GM19351 (cell line): ENCODE measurements at regions not wholly inside any gene's neighbourhood (a gene's known extent, or its start where the extent isn't known, plus 50 kb on each side); places are given as distances from the start of the nearest gene placed in this dataset.
"Not testable (repeated sequence)": the region's sequence is repeated elsewhere in the genome, so short reads cannot be mapped to it uniquely, and the experiment has no call there.

Source experiments
- ATAC-seq: cut with Tn5 transposase; IDR thresholded peaks from one replicate; pipeline ENCODE4 v1.9.1; 2021; ENCODE audit warnings: mild to moderate bottlenecking, moderate library complexity; ENCODE audit not compliant: unreplicated experiment

DNA sequence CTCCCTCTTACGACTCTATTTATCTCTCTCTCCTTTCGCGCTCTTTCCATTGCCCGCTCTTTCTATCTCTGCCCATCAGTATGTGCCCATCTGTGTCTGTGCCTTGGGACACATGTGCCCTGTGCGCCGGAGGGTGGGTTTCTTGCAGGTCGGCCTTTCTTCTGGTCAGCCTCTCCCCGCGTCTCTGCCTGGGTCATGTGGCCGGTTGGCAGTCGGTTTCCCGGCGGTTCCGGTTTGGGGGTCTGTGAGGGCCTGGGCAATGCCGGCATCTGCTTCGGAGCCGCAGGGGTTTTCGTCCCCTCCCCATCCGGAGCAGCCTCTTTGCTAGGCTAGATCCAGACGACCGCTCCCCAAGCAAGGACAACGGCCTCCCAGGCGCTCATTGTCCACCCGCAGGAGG lies 1426.0 kb upstream of the PCDH10 start:
- not testable (repeated sequence) for ATAC-seq

DNA sequence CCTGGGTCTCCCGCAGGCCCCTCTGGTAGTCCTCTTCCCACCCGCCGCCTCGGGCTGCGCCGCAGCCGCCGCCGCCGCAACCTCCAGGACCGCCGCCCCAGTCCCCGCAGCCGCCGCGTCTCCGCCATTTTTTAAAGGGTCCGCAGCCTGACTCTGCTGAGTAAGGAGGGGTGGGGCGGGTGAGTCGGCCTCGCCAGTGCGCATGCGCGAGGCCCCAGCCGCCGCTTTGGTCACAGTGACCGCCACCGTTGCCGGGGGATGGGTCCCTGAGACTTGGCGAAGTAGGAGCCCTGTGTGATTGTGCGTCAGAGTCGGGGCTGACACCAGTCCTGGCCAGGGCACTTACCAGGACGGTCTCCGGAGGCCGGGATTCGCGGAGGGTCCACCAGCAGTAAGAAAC lies 1424.2 kb upstream of the PCDH10 start:
- ATAC-seq, result not testable (repeated sequence)

DNA sequence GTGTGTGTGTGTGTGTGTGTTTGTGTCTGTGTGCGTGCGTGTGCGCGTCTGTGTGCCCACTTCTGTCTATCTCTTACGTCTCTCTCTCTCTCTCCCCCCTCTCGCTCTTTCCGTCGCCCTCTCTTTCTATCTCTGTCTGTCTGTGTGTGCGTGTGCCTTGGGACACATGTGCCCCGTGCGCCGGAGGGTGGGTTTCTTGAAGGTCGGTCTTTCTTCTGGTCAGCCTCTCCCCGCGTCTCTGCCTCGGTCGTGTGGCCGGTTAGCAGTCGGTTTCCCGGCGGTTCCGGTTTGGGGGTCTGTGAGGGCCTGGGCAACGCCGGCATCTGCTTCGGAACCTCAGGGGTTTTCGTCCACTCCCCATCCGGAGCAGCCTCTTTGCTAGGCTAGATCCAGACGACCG lies 1423.6 kb upstream of the PCDH10 start:
- not testable (repeated sequence) for ATAC-seq

DNA sequence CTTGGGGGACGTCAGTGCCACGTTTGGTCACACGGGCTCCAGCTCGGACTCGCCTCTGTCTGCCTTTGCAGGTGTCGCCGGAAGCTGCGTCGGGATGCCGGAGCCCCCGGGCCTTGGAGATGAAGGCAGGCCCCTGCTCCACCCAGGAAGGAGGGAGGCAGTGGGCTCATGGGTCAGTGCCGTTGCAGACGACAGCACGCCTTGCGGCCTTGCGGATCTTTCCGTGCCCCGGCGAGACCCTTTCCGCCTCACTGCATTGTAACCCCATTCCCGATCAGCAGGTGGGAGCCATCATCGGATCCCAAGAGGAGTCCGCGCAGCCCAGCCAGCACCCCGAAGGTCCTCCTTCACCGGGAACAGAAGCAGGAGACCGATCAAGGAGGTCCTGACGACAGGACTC lies 1422.2 kb upstream of the PCDH10 start:
- not testable (repeated sequence) for ATAC-seq

DNA sequence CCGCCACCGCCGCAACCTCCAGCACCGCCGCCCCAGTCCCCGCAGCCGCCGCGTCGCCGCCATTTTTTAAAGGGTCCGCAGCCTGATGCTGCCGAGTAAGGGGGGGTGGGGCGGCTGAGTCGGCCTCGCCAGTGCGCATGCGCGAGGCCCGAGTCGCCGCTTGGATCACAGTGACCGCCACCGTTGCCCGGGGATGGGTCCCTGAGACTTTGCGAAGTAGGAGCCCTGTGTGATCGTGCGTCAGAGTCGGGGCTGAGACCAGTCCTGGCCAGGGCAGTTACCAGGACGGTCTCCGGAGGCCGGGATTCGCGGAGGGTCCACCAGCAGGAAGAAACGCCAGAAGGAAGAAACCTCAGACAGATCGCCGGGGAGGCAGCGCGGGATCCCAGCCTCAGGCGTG lies 1421.7 kb upstream of the PCDH10 start:
- ATAC-seq, result not testable (repeated sequence)

DNA sequence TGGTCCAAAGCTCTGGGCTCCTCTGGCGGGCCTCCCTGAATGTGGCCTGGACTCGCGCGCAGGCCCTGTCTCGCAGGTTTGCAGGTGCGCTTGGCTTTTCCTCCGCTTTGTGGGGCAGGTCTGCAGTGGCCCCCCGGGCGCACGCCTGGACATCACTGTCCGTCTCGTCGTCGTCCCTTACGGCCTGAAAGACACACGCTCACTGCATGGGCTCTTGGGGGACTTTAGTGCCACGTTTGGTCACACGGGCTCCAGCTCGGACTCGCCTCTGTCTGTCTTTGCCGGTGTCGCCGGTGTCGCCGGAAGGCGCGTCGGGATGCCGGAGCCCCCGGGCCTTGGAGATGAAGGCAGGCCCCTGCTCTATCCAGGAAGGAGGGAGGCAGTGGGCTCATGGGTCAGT lies 1419.9 kb upstream of the PCDH10 start:
- ATAC-seq, result not testable (repeated sequence)

DNA sequence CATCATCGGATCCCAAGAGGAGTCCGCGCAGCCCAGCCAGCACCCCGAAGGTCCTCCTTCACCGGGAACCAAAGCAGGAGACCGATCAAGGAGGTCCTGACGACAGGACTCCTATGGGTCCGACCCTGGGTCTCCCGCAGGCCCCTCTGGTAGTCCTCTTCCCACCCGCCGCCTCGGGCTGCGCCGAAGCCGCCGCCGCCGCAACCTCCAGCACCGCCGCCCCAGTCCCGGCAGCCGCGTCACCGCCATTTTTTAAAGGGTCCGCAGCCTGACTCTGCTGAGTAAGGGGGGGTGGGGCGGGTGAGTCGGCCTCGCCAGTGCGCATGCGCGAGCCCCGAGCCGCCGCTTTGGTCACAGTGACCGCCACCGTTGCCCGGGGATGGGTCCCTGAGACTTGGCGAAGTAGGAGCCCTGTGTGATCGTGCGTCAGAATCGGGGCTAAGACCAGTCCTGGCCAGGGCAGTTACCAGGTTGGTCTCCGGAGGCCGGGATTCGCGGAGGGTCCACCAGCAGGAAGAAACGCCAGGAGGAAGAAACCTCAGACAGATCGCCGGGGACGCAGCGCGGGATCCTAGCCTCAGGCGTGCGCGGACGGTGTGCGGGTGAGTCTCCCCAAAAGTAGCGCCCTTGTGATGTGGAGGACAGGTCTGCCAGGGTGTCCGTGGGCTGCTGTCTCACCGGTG lies 1419.2 kb upstream of the PCDH10 start:
- ATAC-seq, result not testable (repeated sequence)

DNA sequence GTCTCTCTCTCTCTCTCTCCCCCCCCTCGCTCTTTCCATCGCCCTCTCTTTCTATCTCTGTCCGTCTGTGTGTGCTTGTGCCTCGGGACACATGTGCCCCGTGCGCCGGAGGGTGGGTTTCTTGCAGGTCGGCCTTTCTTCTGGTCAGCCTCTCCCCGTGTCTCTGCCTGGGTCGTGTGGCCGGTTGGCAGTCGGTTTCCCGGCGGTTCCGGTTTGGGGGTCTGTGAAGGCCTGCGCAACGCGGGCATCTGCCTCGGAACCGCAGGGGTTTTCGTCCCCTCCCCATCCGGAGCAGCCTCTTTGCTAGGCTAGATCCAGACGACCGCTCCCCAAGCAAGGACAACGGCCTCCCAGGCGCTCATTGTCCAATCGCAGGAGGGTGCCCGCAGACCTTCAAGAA lies 1418.5 kb upstream of the PCDH10 start:
- ATAC-seq, result not testable (repeated sequence)

DNA sequence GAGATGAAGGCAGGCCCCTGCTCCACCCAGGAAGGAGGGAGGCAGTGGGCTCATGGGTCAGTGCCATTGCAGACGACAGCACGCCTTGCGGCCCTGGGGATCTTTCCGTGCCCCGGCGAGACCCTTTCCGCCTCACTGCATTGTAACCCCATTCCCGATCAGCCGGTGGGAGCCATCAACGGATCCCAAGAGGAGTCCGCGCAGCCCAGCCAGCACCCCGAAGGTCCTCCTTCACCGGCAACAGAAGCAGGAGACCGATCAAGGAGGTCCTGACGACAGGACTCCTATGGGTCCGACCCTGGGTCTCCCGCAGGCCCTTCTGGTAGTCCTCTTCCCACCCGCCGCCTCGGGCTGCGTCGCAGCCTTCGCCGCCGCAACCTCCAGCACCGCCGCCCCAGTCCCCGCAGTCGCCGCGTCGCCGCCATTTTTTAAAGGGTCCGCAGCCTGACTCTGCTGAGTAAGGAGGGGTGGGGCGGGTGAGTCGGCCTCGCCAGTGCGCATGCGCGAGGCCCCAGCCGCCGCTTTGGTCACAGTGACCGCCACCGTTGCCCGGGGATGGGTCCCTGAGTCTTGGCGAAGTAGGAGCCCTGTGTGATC lies 1417.0 kb upstream of the PCDH10 start:
- ATAC-seq, result not testable (repeated sequence)

DNA sequence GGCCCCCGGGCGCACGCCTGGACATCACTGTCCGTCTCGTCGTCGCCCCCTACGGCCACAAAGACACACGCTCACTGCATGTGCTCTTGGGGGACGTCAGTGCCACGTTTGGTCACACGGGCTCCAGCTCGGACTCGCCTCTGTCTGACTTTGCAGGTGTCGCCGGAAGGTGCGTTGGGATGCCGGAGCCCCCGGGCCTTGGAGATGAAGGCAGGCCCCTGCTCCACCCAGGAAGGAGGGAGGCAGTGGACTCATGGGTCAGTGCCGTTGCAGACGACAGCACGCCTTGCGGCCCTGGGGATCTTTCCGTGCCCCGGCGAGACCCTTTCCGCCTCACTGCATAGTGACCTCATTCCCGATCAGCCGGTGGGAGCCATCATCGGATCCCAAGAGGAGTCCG lies 1414.8 kb upstream of the PCDH10 start:
- not testable (repeated sequence) for ATAC-seq

DNA sequence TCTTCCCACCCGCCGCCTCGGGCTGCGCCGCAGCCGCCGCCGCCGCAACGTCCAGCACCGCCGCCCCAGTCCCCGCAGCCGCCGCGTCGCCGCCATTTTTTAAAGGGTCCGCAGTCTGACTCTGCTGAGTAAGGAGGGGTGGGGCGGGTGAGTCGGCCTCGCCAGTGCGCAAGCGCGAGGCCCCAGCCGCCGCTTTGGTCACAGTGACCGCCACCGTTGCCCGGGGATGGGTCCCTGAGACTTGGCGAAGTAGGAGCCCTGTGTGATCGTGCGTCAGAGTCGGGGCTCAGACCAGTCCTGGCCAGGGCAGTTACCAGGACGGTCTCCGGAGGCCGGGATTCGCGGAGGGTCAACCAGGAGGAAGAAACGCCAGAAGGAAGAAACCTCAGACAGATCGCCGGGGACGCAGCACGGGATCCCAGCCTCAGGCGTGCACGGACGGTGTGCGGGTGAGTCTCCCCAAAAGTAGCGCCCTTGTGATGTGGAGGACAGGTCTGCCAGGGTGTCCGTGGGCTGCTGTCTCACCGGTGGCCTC lies 1414.2 kb upstream of the PCDH10 start:
- ATAC-seq, result not testable (repeated sequence)

DNA sequence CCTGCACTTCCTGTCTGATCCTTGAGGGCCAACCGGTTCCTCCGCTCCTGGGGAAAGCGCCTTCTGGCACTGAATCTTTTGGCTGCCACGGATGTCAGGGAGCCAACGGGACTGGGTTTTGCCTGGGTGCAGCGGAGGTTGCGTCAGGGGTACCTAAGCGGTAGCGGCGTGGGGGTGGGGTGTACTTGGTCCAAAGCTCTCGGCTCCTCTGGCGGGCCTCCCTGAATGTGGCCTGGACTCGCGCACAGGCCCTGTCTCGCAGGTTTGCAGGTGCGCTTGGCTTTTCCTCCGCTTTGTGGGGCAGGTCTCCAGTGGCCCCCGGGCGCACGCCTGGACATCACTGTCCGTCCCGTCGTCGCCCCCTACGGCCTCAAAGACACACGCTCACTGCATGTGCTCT lies 1410.1 kb upstream of the PCDH10 start:
- not testable (repeated sequence) for ATAC-seq

DNA sequence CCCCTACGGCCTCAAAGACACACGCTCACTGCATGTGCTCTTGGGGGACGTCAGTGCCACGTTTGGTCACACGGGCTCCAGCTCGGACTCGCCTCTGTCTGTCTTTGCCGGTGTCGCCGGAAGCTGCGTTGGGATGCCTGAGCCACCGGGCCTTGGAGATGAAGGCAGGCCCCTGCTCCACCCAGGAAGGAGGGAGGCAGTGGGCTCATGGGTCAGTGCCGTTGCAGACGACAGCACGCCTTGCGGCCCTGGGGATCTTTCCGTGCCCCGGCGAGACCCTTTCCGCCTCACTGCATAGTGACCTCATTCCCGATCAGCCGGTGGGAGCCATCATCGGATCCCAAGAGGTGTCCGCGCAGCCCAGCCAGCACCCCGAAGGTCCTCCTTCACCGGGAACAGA lies 1407.3 kb upstream of the PCDH10 start:
- ATAC-seq, result not testable (repeated sequence)

DNA sequence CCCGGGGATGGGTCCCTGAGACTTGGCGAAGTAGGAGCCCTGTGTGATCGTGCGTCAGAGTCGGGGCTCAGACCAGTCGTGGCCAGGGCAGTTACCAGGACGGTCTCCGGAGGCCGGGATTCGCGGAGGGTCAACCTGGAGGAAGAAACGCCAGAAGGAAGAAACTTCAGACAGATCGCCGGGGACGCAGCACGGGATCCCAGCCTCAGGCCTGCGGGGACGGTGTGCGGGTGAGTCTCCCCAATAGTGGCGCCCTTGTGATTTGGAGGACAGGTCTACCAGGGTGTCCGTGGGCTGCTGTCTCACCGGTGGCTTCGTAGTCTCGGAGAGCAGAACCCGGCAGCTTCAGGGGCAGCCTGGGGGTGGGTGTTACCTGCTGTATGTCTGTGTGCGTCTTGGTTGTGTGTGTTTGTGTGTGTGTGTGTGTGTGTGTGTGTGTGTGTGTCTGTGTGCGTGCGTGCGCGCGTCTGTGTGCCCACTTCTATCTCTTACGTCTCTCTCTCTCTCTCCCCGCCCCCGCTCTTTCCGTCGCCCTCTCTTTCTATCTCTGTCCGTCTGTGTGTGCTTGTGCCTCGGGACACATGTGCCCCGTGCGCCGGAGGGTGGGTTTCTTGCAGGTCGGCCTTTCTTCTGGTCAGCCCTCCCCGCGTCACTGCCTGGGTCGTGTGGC lies 1406.4 kb upstream of the PCDH10 start:
- ATAC-seq, result not testable (repeated sequence)

DNA sequence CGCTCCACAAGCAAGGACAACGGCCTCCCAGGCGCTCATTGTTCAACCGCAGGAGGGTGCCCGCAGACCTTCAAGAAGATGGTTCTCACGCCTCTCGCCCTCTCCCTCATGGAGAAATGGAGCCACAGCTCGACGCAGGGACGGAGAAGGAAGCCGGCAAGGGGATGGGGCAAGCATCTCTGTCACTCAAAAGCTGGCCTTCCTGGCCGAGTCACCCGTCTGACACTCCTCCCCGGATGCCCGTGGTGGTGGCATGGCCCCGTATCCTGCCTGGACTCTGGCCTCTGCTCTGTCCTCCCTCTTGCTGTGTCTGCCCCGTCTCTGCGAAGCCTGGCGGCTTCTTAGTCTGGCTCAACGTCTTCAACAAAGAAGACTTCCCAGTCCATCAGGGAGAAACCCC lies 1405.7 kb upstream of the PCDH10 start:
- not testable (repeated sequence) for ATAC-seq

DNA sequence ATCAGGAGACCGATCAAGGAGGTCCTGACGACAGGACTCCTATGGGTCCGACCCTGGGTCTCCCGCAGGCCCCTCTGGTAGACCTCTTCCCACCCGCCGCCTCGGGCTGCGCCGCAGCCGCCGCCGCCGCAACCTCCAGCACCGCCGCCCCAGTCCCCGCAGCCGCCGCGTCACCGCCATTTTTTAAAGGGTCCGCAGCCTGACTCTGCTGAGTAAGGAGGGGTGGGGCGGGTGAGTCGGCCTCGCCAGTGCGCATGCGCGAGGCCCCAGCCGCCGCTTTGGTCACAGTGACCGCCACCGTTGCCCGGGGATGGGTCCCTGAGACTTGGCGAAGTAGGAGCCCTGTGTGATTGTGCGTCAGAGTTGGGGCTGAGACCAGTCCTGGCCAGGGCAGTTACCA lies 1401.9 kb upstream of the PCDH10 start:
- ATAC-seq, result not testable (repeated sequence)

DNA sequence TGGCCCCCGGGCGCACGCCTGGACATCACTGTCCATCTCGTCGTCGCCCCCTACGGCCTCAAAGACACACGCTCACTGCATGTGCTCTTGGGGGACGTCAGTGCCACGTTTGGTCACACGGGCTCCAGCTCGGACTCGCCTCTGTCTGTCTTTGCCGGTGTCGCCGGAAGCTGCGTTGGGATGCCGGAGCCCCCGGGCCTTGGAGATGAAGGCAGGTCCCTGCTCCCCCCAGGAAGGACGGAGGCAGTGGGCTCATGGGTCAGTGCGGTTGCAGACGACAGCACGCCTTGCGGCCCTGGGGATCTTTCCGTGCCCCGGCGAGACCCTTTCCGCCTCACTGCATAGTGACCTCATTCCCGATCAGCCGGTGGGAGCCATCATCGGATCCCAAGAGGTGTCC lies 1399.9 kb upstream of the PCDH10 start:
- not testable (repeated sequence) for ATAC-seq

DNA sequence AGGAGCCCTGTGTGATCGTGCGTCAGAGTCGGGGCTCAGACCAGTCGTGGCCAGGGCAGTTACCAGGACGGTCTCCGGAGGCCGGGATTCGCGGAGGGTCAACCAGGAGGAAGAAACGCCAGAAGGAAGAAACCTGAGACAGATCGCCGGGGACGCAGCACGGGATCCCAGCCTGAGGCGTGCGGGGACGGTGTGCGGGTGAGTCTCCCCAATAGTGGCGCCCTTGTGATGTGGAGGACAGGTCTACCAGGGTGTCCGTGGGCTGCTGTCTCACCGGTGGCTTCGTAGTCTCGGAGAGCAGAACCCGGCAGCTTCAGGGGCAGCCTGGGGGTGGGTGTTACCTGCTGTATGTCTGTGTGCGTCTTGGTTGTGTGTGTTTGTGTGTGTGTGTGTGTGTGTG lies 1399.1 kb upstream of the PCDH10 start:
- ATAC-seq, result not testable (repeated sequence)

DNA sequence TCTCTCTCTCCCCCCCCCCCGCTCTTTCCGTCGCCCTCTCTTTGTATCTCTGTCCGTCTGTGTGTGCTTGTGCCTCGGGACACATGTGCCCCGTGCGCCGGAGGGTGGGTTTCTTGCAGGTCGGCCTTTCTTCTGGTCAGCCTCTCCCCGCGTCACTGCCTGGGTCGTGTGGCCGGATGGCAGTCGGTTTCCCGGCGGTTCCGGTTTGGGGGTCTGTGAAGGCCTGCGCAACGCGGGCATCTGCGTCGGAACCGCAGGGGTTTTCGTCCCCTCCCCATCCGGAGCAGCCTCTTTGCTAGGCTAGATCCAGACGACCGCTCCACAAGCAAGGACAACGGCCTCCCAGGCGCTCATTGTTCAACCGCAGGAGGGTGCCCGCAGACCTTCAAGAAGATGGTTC lies 1398.6 kb upstream of the PCDH10 start:
- ATAC-seq, result not testable (repeated sequence)

DNA sequence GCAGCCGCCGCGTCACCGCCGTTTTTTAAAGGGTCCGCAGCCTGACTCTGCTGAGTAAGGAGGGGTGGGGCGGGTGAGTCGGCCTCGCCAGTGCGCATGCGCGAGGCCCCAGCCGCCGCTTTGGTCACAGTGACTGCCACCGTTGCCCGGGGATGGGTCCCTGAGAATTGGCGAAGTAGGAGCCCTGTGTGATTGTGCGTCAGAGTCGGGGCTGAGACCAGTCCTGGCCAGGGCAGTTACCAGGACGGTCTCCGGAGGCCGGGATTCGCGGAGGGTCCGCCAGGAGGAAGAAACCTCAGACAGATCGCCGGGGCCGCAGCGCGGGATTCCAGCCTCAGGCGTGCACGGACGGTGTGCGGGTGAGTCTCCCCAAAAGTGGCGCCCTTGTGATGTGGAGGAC lies 1386.9 kb upstream of the PCDH10 start:
- ATAC-seq, result not testable (repeated sequence)

DNA sequence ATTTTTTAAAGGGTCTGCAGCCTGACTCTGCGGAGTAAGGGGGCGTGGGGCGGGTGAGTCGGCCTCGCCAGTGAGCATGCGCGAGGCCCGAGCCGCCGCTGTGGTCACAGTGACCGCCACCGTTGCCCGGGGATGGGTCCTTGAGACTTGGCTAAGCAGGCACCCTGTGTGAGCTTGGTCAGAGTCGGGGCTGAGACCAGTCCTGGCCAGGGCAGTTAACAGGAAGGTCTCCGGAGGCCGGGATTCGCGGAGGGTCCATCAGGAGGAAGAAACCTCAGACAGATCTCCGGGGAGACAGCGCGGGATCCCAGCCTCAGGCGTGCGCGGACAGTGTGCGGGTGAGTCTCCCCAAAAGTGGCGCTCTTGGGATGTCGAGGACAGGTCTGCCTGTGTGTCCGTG lies 1384.4 kb upstream of the PCDH10 start:
- no peak for ATAC-seq

DNA sequence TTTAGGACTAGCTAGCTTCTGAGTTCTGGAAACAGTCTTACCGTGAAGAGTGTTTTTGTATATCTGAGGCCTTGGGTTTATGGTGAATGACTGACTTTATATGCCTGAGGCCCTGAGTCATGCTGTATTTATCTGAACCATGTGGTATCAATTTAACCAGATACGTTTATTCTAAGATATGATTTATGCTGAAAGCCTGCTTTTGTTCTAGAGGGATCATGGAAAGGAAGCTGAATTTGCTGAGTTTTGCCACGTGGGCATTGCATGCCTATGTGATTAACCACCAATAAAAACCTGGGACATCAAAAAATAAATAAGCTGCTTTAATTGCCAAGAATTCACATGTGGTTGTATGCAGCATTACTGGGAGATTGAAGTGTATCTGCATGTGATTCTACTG lies 1374.7 kb upstream of the PCDH10 start:
- not testable (repeated sequence) for ATAC-seq
